ENCODE measurements at regions not wholly inside any gene's neighbourhood (a gene's known extent, or its start where the extent isn't known, plus 50 kb on each side); places are given as distances from the start of the nearest gene placed in this dataset.

DNA sequence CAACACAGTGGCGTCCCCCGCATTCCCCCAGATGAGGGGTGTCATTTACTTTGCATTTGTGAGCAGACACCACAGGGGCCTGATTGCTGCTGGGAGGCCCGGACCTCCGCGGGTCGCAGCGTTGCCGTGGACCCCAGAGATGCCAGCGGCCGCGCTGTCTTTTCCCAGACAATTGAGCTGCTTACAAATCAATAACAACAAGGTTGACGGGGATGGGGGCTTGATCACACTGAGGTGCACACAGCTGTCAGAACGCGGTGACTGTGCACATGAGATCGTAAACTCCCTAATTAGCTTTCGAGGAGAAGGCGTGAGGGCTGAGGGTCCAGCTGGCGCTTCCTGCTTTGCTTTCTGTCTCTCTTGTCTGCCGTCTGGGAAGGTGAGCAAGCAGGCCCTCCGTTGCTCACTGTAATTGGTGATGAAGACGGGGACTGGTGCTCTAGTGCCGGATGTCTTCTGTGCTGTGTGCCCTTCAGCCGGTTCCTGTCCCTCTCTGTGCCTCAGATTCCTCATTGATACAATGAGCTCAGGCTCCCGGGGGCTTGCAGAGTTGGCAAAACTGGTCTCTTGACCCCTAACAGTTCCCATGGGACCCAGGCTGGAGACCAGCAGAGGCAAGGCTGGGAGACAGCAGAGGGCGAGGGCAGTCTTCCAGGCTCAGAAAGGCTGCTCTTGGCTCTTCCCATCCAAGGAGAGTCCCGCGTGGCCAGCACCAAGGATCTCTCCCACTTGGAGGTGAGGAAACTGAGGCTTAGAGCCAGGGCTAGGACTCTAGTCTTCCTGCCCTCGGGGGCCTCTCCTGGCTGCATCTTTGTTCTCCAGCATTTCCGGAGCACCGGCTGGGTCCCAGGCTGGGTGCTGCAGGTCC lies 126.0 kb upstream of the PMEPA1 start:
- Histone ChIP-seq H3K56ac (ENCODE audit: insufficient read length, low read depth, low read length) (no peak overlapping the region), H4K8ac (replicated peaks; ENCODE audit: insufficient read length, low read depth, low read length) (no peak overlapping the region), H3K79me1 (ENCODE audit: insufficient read depth, low read depth, low read length, poor library complexity, severe bottlenecking) (no peaks in the 10 kb centered on the region), H3K79me2 (ENCODE audit: insufficient read depth, low read length) (no peaks in the 10 kb centered on the region), H3T11ph (ENCODE audit: low read length) (no peak overlapping the region), H3K9ac (ENCODE audit: extremely low read depth, insufficient read length, low read length) (no peak overlapping the region), H2BK15ac (ENCODE audit: low read depth, low read length) (no peak overlapping the region), H2BK12ac (ENCODE audit: insufficient read length, low read depth, low read length) (no peak overlapping the region), H2BK120ac (ENCODE audit: low read depth, low read length, poor library complexity, severe bottlenecking) (no peak overlapping the region), H3K23ac (ENCODE audit: insufficient read length, low read depth, low read length) (no peak overlapping the region), H3K14ac (ENCODE audit: insufficient read depth, low read length) (no peak overlapping the region), H2AK5ac (ENCODE audit: insufficient read length, low read length) (no peak overlapping the region), H4K5ac (ENCODE audit: insufficient read length, low read depth, low read length) (no peak overlapping the region), H2BK5ac (ENCODE audit: insufficient read length, low read length) (no peak overlapping the region), H2BK20ac (ENCODE audit: low read depth, low read length, poor library complexity, severe bottlenecking) (no peak overlapping the region), H4K20me1 (ENCODE audit: control insufficient read depth, insufficient read depth, insufficient read length) (no peaks in the 10 kb centered on the region), H3K23me2 (ENCODE audit: insufficient read length, low read depth, low read length, poor library complexity, severe bottlenecking) (no peaks in the 10 kb centered on the region), H3K4me2 (ENCODE audit: insufficient read depth, insufficient read length, low read length) (no peak overlapping the region), H3K27ac (ENCODE audit: insufficient read length, low read depth, low read length) (no peak overlapping the region), H3K18ac (ENCODE audit: insufficient read length, low read depth, low read length) (no peak overlapping the region), H4K91ac (ENCODE audit: insufficient read length, low read depth, low read length) (no peak overlapping the region), H2AFZ (ENCODE audit: low read length) (no peak overlapping the region), H3K4me1 (ENCODE audit: insufficient read depth, low read length) (no peaks in the 10 kb centered on the region), H3K9me3 (ENCODE audit: control insufficient read depth, low read depth, low read length) (no peaks in the 10 kb centered on the region), H3K27me3 (ENCODE audit: insufficient read depth, low read length) (no peaks in the 10 kb centered on the region), H3K4ac (ENCODE audit: low read depth, low read length) (no peak overlapping the region)
- WGBS (ENCODE audit: extremely low coverage, insufficient read length, low lambda C conversion rate), result no CpG with 5 or more reads among the region's 30 CpGs
- H3K27ac Mint-ChIP-seq, result no peak overlapping the region; a peak in 1 of 7 replicates
- H3K4me3 Mint-ChIP-seq, result 0 out of 5 replicates have a peak overlapping the region, but pooled peaks of 1 of the 2 experiments have one; percentile 23
- H3K36me3 Mint-ChIP-seq (ENCODE audit: insufficient read depth in 1 of 3, low read depth in 3 of 3), result no peaks in the 10 kb centered on the region; a peak in 1 of 7 replicates
- H3K4me1 Mint-ChIP-seq, result peaks cover 9 to 19% of the 10 kb centered on the region in 2 experiments
- peak; percentile 28 for DNase-seq
- H3K27me3 Mint-ChIP-seq (ENCODE audit: low read depth), result peaks cover 9% of the 10 kb centered on the region
- TF ChIP-seq, protein P1, sequence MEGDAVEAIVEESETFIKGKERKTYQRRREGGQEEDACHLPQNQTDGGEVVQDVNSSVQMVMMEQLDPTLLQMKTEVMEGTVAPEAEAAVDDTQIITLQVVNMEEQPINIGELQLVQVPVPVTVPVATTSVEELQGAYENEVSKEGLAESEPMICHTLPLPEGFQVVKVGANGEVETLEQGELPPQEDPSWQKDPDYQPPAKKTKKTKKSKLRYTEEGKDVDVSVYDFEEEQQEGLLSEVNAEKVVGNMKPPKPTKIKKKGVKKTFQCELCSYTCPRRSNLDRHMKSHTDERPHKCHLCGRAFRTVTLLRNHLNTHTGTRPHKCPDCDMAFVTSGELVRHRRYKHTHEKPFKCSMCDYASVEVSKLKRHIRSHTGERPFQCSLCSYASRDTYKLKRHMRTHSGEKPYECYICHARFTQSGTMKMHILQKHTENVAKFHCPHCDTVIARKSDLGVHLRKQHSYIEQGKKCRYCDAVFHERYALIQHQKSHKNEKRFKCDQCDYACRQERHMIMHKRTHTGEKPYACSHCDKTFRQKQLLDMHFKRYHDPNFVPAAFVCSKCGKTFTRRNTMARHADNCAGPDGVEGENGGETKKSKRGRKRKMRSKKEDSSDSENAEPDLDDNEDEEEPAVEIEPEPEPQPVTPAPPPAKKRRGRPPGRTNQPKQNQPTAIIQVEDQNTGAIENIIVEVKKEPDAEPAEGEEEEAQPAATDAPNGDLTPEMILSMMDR (conservative IDR thresholded peaks at IDR 0.05), result no peak
- H3K9me3 Mint-ChIP-seq, result no peaks in the 10 kb centered on the region
